ENCODE measurements at regions not wholly inside any gene's neighbourhood (a gene's known extent, or its start where the extent isn't known, plus 50 kb on each side); places are given as distances from the start of the nearest gene placed in this dataset.
"Not testable (repeated sequence)": the region's sequence is repeated elsewhere in the genome, so short reads cannot be mapped to it uniquely, and the experiment has no call there.

DNA sequence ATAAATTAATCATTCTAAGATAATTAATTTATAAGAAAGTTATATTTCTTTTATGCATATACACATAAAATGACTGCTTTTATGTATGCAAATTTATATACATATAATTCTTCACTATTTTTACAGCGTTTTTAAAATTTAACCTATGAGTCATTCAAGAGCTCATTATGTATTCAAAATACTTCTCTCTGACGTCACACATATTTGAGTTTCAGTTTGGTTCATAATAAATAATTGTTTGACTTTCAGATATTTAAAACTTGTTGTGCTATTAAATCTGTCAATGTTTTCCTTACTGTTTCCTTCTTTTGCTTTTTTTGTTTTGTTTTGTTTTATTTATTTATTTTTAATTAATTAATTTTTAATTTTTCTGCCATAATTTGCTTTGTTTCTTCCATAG lies 467.5 kb upstream of the ADGRB3 start:
- H3K4me3 Mint-ChIP-seq (ENCODE audit: low read depth, unreplicated experiment): no peak overlapping the region
- H3K27me3 Mint-ChIP-seq (ENCODE audit: unreplicated experiment): no peaks in the 10 kb centered on the region
- peaks cover 8% of the 10 kb centered on the region for H3K9me3 Mint-ChIP-seq (ENCODE audit: low read depth, unreplicated experiment)
- intact Hi-C loops (cut with micrococcal nuclease; ENCODE audit: unreplicated experiment): no loop called here
- TF ChIP-seq, protein P1, sequence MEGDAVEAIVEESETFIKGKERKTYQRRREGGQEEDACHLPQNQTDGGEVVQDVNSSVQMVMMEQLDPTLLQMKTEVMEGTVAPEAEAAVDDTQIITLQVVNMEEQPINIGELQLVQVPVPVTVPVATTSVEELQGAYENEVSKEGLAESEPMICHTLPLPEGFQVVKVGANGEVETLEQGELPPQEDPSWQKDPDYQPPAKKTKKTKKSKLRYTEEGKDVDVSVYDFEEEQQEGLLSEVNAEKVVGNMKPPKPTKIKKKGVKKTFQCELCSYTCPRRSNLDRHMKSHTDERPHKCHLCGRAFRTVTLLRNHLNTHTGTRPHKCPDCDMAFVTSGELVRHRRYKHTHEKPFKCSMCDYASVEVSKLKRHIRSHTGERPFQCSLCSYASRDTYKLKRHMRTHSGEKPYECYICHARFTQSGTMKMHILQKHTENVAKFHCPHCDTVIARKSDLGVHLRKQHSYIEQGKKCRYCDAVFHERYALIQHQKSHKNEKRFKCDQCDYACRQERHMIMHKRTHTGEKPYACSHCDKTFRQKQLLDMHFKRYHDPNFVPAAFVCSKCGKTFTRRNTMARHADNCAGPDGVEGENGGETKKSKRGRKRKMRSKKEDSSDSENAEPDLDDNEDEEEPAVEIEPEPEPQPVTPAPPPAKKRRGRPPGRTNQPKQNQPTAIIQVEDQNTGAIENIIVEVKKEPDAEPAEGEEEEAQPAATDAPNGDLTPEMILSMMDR (IDR thresholded peaks at IDR 0.05; ENCODE audit: unreplicated experiment): no peak
- H3K27ac Mint-ChIP-seq (ENCODE audit: unreplicated experiment): no peak overlapping the region
- no peaks in the 10 kb centered on the region for H3K36me3 Mint-ChIP-seq (ENCODE audit: insufficient read depth, unreplicated experiment)
- DNase-seq: no peak
- no TSS peak for BruUV-seq (replicated peaks)
- H3K4me1 Mint-ChIP-seq (ENCODE audit: low read depth, unreplicated experiment): no peaks in the 10 kb centered on the region
- CTCF ChIA-PET: interaction anchor here (0.6 kb wide), 1 partner anchor 610 kb away, joined by 6 read pairs; no protein-coding TSS in a partner anchor

DNA sequence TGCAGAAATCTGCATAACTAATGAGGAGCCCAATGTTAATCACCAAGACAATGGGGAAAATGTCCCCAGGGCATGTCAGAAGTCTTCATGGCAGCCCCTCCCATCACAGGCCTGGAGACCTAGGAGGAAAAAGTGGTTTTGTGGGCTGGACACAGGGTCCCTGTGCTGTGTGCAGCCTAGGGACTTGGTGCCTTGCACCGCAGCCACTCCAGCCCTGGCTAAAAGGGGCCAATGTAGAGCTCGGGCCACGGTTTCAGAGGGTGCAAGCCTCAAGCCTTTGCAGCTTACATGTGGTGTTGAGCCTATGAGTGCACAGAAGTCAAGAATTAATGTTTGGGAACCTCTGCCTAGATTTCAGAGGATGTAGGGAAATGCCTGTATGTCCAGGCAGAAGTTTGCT lies 474.3 kb upstream of the ADGRB3 start:
- H3K4me1 Mint-ChIP-seq (ENCODE audit: low read depth, unreplicated experiment); BruUV-seq (replicated peaks); CTCF ChIA-PET; H3K36me3 Mint-ChIP-seq (ENCODE audit: insufficient read depth, unreplicated experiment); H3K27me3 Mint-ChIP-seq (ENCODE audit: unreplicated experiment); H3K27ac Mint-ChIP-seq (ENCODE audit: unreplicated experiment); DNase-seq; intact Hi-C loops (cut with micrococcal nuclease; ENCODE audit: unreplicated experiment); H3K9me3 Mint-ChIP-seq (ENCODE audit: low read depth, unreplicated experiment); H3K4me3 Mint-ChIP-seq (ENCODE audit: low read depth, unreplicated experiment): not testable (repeated sequence)

DNA sequence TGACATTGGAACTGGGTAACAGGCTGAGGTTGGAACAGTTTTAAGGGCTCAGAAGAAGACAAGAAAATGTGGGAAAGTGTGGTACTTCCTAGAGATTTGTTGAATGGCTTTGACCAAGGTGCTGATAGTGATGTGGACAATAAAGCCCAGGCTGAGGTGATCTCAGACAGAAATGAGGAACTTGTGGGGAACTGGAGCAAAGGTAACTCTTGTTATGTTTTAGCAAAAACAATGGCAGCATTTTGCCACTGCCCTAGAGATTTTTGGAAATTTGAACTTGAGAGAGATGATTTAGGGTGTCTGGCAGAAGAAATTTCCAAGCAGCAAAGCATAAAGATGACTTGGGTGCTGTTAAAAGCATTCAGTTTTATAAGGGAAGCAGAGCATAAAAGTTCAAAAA lies 474.7 kb upstream of the ADGRB3 start:
- Mint-ChIP-seq H3K4me3 (ENCODE audit: low read depth, unreplicated experiment) (no peak overlapping the region), H3K4me1 (ENCODE audit: low read depth, unreplicated experiment) (no peaks in the 10 kb centered on the region), H3K9me3 (ENCODE audit: low read depth, unreplicated experiment) (peaks cover 5% of the 10 kb centered on the region), H3K27me3 (ENCODE audit: unreplicated experiment) (no peaks in the 10 kb centered on the region), H3K36me3 (ENCODE audit: insufficient read depth, unreplicated experiment) (no peaks in the 10 kb centered on the region), H3K27ac (ENCODE audit: unreplicated experiment) (no peak overlapping the region)
- TF ChIP-seq, protein P1 (IDR thresholded peaks at IDR 0.05; ENCODE audit: unreplicated experiment): no peak
- CTCF ChIA-PET: no interaction called here
- intact Hi-C loops (cut with micrococcal nuclease; ENCODE audit: unreplicated experiment): no loop called here
- DNase-seq: no peak
- BruUV-seq (replicated peaks): no TSS peak

DNA sequence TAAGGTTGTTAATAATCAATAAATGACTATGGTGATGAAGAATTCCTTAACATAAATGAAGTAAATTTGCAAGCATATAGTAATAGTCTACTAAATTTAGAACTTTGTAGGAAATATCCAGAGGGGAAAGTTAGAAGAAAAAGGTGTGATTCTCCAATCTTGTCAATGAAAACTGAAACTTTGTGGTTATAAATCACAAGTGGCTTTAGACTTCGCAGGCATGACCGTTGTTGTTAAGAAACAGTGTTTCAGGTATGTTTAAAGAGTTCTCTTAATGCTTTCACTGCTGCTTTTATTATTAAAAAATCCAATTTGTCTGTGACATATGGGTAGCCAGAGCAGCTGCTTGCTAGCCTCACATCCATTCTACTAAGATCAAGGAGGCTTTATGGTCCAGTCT lies 475.6 kb upstream of the ADGRB3 start:
- intact Hi-C loops (cut with micrococcal nuclease; ENCODE audit: unreplicated experiment): no loop called here
- Mint-ChIP-seq H3K36me3 (ENCODE audit: insufficient read depth, unreplicated experiment) (no peaks in the 10 kb centered on the region), H3K4me3 (ENCODE audit: low read depth, unreplicated experiment) (no peak overlapping the region), H3K27me3 (ENCODE audit: unreplicated experiment) (no peaks in the 10 kb centered on the region), H3K27ac (ENCODE audit: unreplicated experiment) (no peak overlapping the region), H3K9me3 (ENCODE audit: low read depth, unreplicated experiment) (peaks cover 5% of the 10 kb centered on the region), H3K4me1 (ENCODE audit: low read depth, unreplicated experiment) (no peaks in the 10 kb centered on the region)
- BruUV-seq (replicated peaks): no TSS peak
- TF ChIP-seq, protein P1 (IDR thresholded peaks at IDR 0.05; ENCODE audit: unreplicated experiment): no peak
- CTCF ChIA-PET: no interaction called here
- no peak for DNase-seq

DNA sequence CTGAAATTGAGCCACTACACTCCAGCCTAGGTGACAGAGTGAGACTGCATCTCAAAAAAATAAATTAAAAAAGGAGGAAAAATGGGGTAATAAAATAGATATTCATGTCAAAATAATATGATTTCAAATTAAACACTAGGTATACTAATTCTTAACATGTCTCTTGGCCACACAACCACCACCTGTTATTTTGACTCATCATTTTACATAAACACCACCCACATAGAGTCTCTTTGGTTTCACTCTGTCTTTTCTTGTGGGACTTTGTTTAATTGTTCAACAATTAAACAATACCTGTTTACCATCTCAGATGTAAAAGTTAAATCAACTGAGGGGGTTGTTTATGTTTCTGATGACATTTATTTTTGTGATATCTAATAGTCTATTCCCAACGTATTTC lies 476.8 kb upstream of the ADGRB3 start:
- TF ChIP-seq, protein P1 (IDR thresholded peaks at IDR 0.05; ENCODE audit: unreplicated experiment): no peak
- H3K36me3 Mint-ChIP-seq (ENCODE audit: insufficient read depth, unreplicated experiment): no peaks in the 10 kb centered on the region
- BruUV-seq (replicated peaks): no TSS peak

More for the DNA sequence above, 476.8 kb upstream of the ADGRB3 start:
- Mint-ChIP-seq H3K4me3 (ENCODE audit: low read depth, unreplicated experiment) (no peak overlapping the region), H3K4me1 (ENCODE audit: low read depth, unreplicated experiment) (no peaks in the 10 kb centered on the region), H3K27ac (ENCODE audit: unreplicated experiment) (no peak overlapping the region), H3K27me3 (ENCODE audit: unreplicated experiment) (no peaks in the 10 kb centered on the region), H3K9me3 (ENCODE audit: low read depth, unreplicated experiment) (peaks cover 8% of the 10 kb centered on the region)
- no peak for DNase-seq
- CTCF ChIA-PET: no interaction called here
- intact Hi-C loops (cut with micrococcal nuclease; ENCODE audit: unreplicated experiment): no loop called here

Data from Calu3 (cell line).